SU-DHL-6 (cell line): ENCODE measurements at regions not wholly inside any gene's neighbourhood (a gene's known extent, or its start where the extent isn't known, plus 50 kb on each side); places are given as distances from the start of the nearest gene placed in this dataset.

Experiments
- H2AFZ ChIP-seq: fragments of 200-600 bp; sonication (generic); 2 replicates; pipeline ENCODE4 v1.6.1; 2014; ENCODE audit warnings: low read depth, mild to moderate bottlenecking, moderate library complexity, mixed read lengths, antibody characterized with exemption, low read length; ENCODE audit not compliant: severe bottlenecking
- H3F3A ChIP-seq: fragments of 200-600 bp; shearing (Covaris generic); 2 replicates; pipeline ENCODE4 v1.6.0; 2016; ENCODE audit warnings: antibody characterized with exemption, mild to moderate bottlenecking; ENCODE audit not compliant: insufficient read depth
- H3K27ac ChIP-seq: fragments of 200-600 bp; sonication (generic); 2 replicates; pipeline ENCODE4 v1.5.1; 2016; ENCODE audit warnings: low read depth, mild to moderate bottlenecking, low read length, moderate library complexity, mixed read lengths
- H3K27me3 ChIP-seq: fragments of 200-600 bp; sonication (generic), shearing (Covaris generic); 2 replicates; pipeline ENCODE4 v1.6.0; 2014; ENCODE audit warnings: mild to moderate bottlenecking, low read length
- H3K36me3 ChIP-seq: fragments of 200-600 bp; sonication (generic); 2 replicates; pipeline ENCODE4 v1.6.1; 2014; ENCODE audit warnings: mild to moderate bottlenecking, low read length, mixed read lengths
- H3K4me2 ChIP-seq: fragments of 300-600, 200-600 bp; shearing (Covaris generic), sonication (generic); 2 replicates; pipeline ENCODE4 v1.6.0; 2014; ENCODE audit warnings: low read length, low read depth, mild to moderate bottlenecking; ENCODE audit not compliant: poor library complexity, severe bottlenecking
- H3K4me3 ChIP-seq: fragments of 200-600 bp; sonication (generic); 2 replicates; pipeline ENCODE4 v1.5.1; 2014; ENCODE audit warnings: antibody characterized with exemption, low read length, mild to moderate bottlenecking, mixed read lengths; ENCODE audit not compliant: insufficient read depth, poor library complexity, severe bottlenecking
- H3K79me2 ChIP-seq: fragments of 200-600 bp; sonication (generic); 2 replicates; pipeline ENCODE4 v1.6.1; 2014; ENCODE audit warnings: mild to moderate bottlenecking, low read length, moderate library complexity; ENCODE audit not compliant: insufficient read depth
- H3K9ac ChIP-seq: fragments of 200-600 bp; sonication (generic); 2 replicates; pipeline ENCODE4 v1.7.0; 2014; ENCODE audit warnings: mild to moderate bottlenecking, low read length
- H3K9me2 ChIP-seq: fragments of 200-600 bp; sonication (generic); replicated peaks from 2 replicates; pipeline ENCODE4 v1.6.1; 2014; ENCODE audit warnings: low read length; ENCODE audit not compliant: insufficient read depth
- H3K9me3 ChIP-seq: fragments of 200-600 bp; sonication (generic); 2 replicates; pipeline ENCODE4 v1.6.1; 2014; ENCODE audit warnings: low read length, mixed read lengths; ENCODE audit not compliant: insufficient read depth
- H4K20me1 ChIP-seq: fragments of 200-600 bp; sonication (generic); 2 replicates; pipeline ENCODE4 v1.6.1; 2014; ENCODE audit warnings: low read depth, mild to moderate bottlenecking, antibody characterized with exemption, low read length, moderate library complexity, mixed read lengths
- CTCF ChIP-seq: fragments of 200-600 bp; sonication (generic); IDR thresholded peaks from one replicate; pipeline ENCODE4 v1.5.1; 2017; ENCODE audit warnings: antibody characterized with exemption, mild to moderate bottlenecking, low read length, moderate library complexity; ENCODE audit not compliant: insufficient read depth, poor library complexity, severe bottlenecking
- EZH2phosphoT487 ChIP-seq: fragments of 200-600 bp; sonication (generic), shearing (Covaris generic); conservative IDR thresholded peaks from 2 replicates; pipeline ENCODE4 v1.6.1; 2018; ENCODE audit warnings: mild to moderate bottlenecking, antibody characterized with exemption, low read length, moderate library complexity, mixed read lengths

DNA sequence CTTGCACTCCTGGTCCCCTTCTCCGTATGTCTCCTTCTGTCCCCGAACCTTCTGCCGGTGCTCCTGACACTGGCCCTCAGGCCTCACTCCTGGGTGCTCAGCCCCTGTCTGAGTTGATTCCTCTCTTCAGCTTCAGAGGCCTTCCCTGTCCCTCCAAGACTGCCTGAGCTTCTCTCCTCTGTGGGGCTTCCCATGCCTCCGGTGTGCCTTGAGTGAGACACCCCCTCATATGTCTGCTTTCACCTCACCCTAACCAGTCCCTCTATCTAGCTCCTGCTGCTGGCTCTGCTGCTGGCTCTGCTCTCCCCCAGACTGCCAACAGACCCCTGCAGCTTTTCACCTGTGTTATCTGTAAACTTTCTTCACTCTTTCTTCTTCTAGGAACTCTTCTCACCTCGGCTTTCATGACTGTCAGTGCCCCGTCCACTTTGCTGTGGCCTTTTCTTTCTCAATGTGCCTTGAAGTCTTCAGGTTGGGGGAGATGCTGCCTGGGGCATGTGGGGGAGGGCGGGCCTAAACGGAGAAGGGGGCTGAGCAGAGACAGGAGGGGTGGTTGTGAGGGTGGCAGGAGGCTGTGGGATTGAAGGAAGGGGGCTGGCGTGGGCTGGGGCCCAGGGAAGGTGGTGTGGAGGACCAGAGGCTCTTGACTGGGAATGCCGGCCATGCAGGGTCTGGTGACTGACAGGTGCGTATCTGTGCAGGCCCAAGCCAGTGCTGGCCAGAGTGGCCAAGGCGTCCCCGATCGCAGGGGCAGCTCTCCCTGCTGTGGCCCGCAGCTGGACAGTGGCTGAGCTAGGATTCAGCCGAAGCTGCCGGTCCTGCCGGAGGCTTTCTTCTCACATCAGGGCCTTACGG lies 81.3 kb downstream of the METRNL start:
- Histone ChIP-seq H3K9me3 (no peaks in the 10 kb centered on the region), H3K4me2 (no peak overlapping the region)
- TF ChIP-seq EZH2phosphoT487 (no peak), CTCF (no peak)

GRCh38 chr17:83161298-83162034 lies 82.1 kb downstream of the METRNL start:
- H3K9ac ChIP-seq: no peak overlapping the region
- no peaks in the 10 kb centered on the region for H3K9me2 ChIP-seq
- H3K27ac ChIP-seq: no peak overlapping the region
- H3K4me3 ChIP-seq: no peak overlapping the region
- no peaks in the 10 kb centered on the region for H3K79me2 ChIP-seq
- H3K27me3 ChIP-seq: no peaks in the 10 kb centered on the region
- H3K9me3 ChIP-seq: no peaks in the 10 kb centered on the region
- no peak overlapping the region for H3K4me2 ChIP-seq
- H4K20me1 ChIP-seq: no peaks in the 10 kb centered on the region
- no peak overlapping the region for H2AFZ ChIP-seq
- TF ChIP-seq EZH2phosphoT487: no peak
- TF ChIP-seq CTCF: no peak
- no peaks in the 10 kb centered on the region for H3K36me3 ChIP-seq
- no peaks in the 10 kb centered on the region for H3F3A ChIP-seq

More for the DNA sequence above, 81.3 kb downstream of the METRNL start:
- Histone ChIP-seq H3K27me3 (no peaks in the 10 kb centered on the region), H4K20me1 (no peaks in the 10 kb centered on the region), H2AFZ (no peak overlapping the region), H3K9ac (no peak overlapping the region), H3K36me3 (no peaks in the 10 kb centered on the region), H3K4me3 (no peak overlapping the region), H3F3A (no peaks in the 10 kb centered on the region), H3K79me2 (no peaks in the 10 kb centered on the region), H3K27ac (no peak overlapping the region), H3K9me2 (no peaks in the 10 kb centered on the region)

GRCh38 chr17:83162035-83162745 lies 82.8 kb downstream of the METRNL start:
- H3K79me2 ChIP-seq: no peaks in the 10 kb centered on the region
- no peak overlapping the region for H3K27ac ChIP-seq
- H3K36me3 ChIP-seq: no peaks in the 10 kb centered on the region
- no peaks in the 10 kb centered on the region for H3F3A ChIP-seq
- H2AFZ ChIP-seq: no peak overlapping the region
- TF ChIP-seq CTCF: no peak
- no peak for TF ChIP-seq EZH2phosphoT487
- no peaks in the 10 kb centered on the region for H3K27me3 ChIP-seq
- no peaks in the 10 kb centered on the region for H3K9me3 ChIP-seq
- no peak overlapping the region for H3K4me2 ChIP-seq
- H3K4me3 ChIP-seq: no peak overlapping the region
- no peak overlapping the region for H3K9ac ChIP-seq
- H4K20me1 ChIP-seq: no peaks in the 10 kb centered on the region
- H3K9me2 ChIP-seq: no peaks in the 10 kb centered on the region
